ENCODE measurements at regions not wholly inside any gene's neighbourhood (a gene's known extent, or its start where the extent isn't known, plus 50 kb on each side); places are given as distances from the start of the nearest gene placed in this dataset.
"Not testable (repeated sequence)": the region's sequence is repeated elsewhere in the genome, so short reads cannot be mapped to it uniquely, and the experiment has no call there.

- no peak for DNase-seq
Observed at GRCh38 chr20:51184289-51184688, 161.4 kb upstream of the KCNG1 start.

- DNase-seq: no peak
Observed at GRCh38 chr20:51183451-51183850, 160.5 kb upstream of the KCNG1 start.

- DNase-seq: no peak
Observed at GRCh38 chr20:51182571-51182970, 159.7 kb upstream of the KCNG1 start.

GRCh38 chr20:51178153-51178552 is 155.2 kb upstream of the KCNG1 start:
- no peak for DNase-seq

DNA sequence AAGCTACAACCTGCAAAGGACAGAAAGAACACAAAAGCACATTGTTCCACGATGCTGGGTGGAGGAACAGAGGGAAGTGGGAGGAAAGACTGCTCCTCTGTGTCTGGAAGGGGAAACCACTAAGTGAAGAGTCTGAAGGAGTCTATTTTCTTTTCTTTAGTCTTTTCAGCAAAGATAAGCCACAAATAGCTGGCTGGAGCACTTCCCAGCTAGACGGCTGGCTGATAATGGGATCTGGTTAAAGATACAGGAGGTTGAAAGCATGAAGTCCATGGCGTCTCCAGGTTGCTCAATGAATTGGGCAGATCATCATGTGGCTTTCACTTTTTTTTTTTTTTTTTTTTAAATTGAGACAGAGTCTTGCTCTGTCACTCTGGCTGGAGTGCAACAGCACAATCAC is 154.0 kb upstream of the KCNG1 start:
- peak; percentile 55 for DNase-seq

GRCh38 chr20:51176446-51176845 is 153.5 kb upstream of the KCNG1 start:
- no peak for DNase-seq

DNA sequence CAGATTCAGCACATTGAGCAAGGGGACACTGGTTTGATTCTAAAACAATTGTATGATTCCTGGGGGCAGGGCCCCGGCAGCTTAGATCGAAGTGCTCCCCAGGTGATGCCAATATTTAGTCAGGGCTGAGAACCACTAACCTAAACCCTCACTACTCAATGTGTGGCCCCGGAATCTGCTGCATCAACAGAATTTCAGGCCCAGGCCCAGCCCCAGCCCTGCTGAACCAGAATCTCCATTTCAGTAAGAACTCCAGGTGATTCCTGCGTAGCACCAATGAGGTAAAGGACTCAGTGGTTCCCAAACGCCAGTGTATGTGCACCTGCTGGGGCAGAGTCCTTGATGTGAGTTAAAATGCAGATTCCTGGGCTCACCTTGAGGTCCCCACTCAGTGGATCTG is 152.8 kb upstream of the KCNG1 start:
- DNase-seq: no peak

DNA sequence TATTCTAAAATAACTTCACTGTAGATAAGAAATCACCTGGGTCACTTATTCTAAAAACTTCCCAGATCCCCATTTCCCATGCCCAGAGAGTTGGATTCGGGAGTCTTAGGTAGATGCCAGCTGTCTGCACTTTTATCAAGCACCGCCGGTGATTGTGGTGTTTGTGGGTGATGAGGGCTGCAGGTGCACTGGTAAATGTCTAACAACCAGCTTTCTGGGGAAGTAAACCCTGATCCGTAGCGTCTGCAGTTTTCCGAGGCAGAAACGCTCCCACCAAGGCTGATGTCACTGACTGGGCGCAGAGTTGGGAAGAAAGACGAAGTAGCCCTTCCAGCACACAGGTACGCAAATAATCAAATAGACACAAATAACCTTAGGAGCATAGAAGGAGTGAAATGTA is 152.2 kb upstream of the KCNG1 start:
- DNase-seq: no peak

- no peak for DNase-seq
Observed at GRCh38 chr20:51174536-51174935, 151.6 kb upstream of the KCNG1 start.

DNA sequence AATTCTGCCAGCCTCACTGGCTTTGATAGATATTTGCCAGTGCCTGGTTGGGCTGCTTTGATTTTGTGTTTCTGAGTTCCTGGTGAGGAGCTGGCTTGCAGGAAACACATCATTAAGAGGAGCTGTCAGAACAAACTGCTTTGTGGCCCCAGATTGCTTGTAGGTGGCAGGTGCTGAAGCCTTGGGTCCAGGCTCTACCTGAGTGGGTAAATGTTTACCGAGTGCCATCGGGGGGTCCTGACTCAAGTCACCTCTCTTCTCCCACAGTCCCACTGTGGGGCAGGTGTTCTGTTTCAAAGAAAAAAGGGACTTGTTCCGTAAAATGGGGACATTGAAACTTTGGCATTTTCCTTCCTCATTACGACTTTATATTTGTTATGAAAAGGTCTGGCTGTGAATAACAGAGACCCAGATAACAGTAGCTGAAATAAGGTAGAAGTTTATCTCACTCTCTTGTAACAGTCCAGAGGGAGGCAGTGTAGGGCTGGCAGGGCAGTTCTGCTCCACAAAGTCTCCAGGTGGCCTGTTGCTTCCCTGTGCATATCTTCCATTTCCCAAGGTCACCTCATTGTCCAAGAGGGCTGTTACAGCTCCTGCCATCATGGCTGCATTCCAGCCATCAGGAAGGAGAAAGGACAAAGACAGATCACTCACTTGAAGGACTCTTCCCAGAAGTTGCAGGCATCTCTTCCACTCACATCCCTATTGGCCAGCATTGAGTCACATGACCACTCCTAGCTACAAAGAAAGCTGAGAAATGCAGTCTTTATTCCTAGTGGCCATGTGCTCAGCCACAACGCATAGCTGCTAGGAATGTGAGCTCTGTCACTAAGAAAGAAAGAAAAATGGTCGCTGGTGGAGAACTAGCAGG is 149.9 kb upstream of the KCNG1 start:
- no peak for DNase-seq

DNA sequence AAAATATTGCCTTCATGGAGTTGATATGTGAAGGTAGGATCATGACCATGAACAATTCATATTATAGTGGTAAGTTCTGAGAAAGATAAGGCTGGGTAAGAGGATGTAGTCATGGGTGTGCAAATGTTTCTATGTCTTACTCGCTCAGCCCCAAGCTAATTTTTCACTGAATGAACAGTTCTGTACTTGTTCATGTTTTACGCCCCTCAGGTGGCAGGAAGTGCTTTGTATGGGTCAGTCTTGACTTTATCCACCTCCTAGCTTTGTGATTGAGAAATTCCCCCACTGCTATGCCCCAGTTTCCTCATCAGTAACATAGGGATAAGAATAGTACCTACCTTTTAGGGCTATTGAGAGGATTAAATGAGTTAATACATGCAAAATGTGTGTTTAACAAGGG is 148.2 kb upstream of the KCNG1 start:
- DNase-seq: no peak

DNA sequence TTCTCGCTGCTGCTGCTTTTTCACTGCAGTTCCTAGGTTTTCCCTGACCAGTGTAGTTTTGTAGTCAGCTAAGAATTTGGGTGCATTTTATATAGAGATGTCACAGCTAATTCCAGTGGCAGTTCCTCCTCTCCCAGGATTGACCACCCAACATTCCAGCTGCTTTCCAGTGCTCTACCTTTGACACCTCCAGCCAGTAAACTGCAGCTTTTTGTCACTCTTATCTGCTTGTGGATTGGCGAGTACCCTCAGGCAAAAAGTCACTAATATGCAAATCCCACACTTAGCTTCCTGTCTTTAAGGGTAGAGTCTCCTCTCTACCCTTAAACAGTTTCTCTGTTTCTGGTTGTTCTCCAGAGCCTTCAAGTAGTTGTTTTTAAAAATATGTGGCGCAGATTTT is 146.9 kb upstream of the KCNG1 start:
- DNase-seq: no peak

DNA sequence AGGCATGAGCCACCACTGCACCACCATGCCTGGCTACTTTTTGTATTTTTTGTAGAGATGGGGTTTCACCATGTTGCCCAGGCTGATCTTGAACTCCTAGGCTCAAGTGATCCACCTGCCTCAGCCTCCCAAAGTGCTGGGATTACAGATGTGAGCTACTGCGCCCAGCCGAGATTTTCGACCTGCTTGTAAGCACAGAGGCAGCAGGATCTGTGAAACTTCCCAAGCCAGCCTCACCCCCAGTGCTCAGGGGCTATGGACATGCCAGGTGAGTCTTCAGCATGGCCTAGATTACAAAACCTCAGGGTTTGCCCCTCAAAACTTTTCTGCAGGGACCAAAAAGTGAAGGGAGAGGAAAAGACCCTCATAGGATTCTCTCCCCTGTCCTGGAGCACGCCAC is 145.0 kb upstream of the KCNG1 start:
- DNase-seq: not testable (repeated sequence)

DNA sequence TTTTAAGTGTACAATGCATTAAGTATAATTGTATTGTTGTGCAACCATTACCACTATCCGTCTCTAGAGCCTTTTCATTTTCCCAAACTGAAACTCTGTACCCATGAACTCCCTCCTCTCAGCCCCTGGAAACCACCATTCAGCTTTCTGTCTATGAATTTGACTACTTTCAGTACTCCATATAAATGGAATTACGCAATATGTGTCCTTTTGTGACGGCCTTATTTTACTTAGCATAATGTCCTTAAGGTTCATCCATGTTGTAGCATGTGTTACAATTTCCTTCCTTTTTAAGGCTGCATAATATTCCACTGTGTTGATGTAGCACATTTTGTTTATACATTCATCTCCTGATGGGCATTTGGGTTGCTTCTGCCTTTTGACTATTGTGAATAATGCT is 143.6 kb upstream of the KCNG1 start:
- DNase-seq: no peak

DNA sequence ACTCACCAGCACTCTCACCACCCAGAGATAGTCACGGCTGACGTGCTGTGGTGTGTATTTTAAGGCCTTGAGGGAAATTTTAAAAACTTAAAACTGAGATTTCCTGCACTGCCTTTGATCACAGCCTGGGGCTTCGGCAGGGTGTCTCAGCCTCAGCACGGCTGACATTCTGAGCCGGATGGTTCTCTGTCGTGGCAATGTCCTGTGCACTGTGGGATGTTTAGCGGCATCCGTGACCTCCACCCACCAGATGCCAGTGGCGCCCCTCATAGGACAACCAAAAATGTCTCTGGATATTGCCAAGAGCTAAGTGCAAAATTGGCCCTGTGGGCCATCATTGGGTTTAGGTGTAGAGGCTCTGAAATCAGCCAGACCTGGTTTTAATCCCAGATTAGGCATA is 142.2 kb upstream of the KCNG1 start:
- DNase-seq: no peak

GRCh38 chr20:51164731-51165130 is 141.8 kb upstream of the KCNG1 start:
- DNase-seq: no peak

- no peak for DNase-seq
Observed at GRCh38 chr20:51163996-51164600, 141.2 kb upstream of the KCNG1 start.

DNA sequence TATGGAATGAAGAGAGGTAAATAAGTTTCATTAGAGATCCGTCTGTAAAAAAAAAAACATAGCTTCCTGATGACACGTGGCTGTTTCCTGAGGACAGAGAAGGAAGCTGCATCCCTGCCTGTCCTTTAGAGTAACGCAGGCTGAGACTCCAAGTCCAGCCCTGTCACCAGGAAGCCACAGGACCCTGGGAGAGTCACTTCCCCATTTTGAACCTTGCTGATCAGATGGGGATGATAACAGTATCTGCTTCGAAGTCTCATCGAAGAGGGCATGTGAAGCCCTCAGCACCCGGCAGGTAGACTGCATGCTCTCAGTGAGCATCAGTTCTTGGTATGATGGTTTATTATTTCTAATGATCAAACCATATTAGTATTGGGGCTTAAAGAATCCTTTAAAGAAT is 139.1 kb upstream of the KCNG1 start:
- peak; percentile 23 for DNase-seq

DNA sequence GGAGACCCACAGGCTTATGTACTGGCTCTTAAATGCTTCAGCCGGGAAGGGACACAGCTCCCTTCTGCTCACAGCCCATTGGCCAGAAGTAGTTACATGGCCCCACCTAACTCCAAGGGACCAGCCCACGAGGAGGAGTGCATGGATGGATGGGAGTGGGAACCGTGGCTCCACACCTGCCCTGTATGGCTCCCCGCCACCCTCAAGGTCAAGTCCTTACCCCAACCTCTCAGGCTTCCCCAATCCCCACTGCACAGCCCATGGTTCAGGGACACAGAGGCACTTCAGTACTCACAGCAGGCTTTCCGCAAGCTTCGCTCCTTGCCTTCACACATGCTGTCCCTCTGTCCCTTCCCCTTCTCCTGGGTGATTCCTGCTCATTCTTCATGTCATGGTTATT is 137.9 kb upstream of the KCNG1 start:
- DNase-seq: no peak

DNA sequence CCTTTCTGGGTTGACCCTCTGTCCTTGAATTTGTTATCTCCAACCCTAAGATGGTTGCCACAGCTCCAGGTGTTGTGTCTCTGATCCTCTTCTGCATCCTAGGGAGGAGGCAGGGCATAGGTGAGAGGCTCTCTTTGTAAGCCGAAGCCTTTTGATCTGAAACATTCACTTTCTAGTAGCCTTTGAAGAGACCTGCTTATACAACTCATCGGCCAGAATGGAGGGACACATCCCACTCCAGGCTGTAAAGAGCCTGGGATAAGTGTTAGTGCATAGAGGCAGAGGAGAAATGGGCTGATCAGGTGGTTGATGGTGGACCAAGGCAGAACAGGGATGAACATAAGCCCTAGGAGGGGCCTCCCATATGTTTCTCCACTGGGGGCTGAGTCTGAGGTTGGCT is 137.1 kb upstream of the KCNG1 start:
- DNase-seq: no peak

GRCh38 chr20:51159303-51159702 is 136.4 kb upstream of the KCNG1 start:
- no peak for DNase-seq

GRCh38 chr20:51158226-51158625 is 135.3 kb upstream of the KCNG1 start:
- no peak for DNase-seq

- DNase-seq: no peak
Observed at GRCh38 chr20:51156041-51156982, 133.4 kb upstream of the KCNG1 start.

Data from OCI-M1 (cell line).